NB4 (cell line): ENCODE measurements at regions not wholly inside any gene's neighbourhood (a gene's known extent, or its start where the extent isn't known, plus 50 kb on each side); places are given as distances from the start of the nearest gene placed in this dataset.

Source experiments
- MAX ChIP-seq: IDR thresholded peaks from 2 replicates; pipeline ENCODE4 v1.6.1; 2011; ENCODE audit warnings: low read depth, low read length
- MYC ChIP-seq: IDR thresholded peaks from 2 replicates; pipeline ENCODE4 v1.6.1; 2011; ENCODE audit warnings: low read depth, low read length
- POLR2A ChIP-seq: IDR thresholded peaks from 2 replicates; pipeline ENCODE4 v1.6.1; 2011; ENCODE audit warnings: mild to moderate bottlenecking; ENCODE audit not compliant: insufficient read length; ENCODE audit errors: extremely low read depth
- TF ChIP-seq, protein P1 (sequence below): IDR thresholded peaks from one replicate; pipeline ENCODE4 v1.5.1; 2012; ENCODE audit warnings: low read depth, low read length

- TF ChIP-seq, protein P1, sequence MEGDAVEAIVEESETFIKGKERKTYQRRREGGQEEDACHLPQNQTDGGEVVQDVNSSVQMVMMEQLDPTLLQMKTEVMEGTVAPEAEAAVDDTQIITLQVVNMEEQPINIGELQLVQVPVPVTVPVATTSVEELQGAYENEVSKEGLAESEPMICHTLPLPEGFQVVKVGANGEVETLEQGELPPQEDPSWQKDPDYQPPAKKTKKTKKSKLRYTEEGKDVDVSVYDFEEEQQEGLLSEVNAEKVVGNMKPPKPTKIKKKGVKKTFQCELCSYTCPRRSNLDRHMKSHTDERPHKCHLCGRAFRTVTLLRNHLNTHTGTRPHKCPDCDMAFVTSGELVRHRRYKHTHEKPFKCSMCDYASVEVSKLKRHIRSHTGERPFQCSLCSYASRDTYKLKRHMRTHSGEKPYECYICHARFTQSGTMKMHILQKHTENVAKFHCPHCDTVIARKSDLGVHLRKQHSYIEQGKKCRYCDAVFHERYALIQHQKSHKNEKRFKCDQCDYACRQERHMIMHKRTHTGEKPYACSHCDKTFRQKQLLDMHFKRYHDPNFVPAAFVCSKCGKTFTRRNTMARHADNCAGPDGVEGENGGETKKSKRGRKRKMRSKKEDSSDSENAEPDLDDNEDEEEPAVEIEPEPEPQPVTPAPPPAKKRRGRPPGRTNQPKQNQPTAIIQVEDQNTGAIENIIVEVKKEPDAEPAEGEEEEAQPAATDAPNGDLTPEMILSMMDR, result no peak
- no peak for TF ChIP-seq POLR2A
- no peak for TF ChIP-seq MYC
- TF ChIP-seq MAX, result no peak
Observed at GRCh38 chr11:56845121-56845732, 96.7 kb upstream of the OR9G4 start.
